DMS114 treated with DMSO at 0.1 percent for 48 hours (cell line): ENCODE measurements at regions not wholly inside any gene's neighbourhood (a gene's known extent, or its start where the extent isn't known, plus 50 kb on each side); places are given as distances from the start of the nearest gene placed in this dataset.
"Not testable (repeated sequence)": the region's sequence is repeated elsewhere in the genome, so short reads cannot be mapped to it uniquely, and the experiment has no call there.

Experiments used
- DNase-seq: peaks from one replicate; lab custom pipeline; 2025; ENCODE audit not compliant: unreplicated experiment; lab: John Stamatoyannopoulos, UW

- not testable (repeated sequence) for DNase-seq
These were observed 154.9 kb upstream of the IQSEC1 start for GRCh38 chr3:13228169-13228568.

- DNase-seq: no peak
These were observed 154.3 kb upstream of the IQSEC1 start for GRCh38 chr3:13227315-13228165.

- DNase-seq: no peak
These were observed 151.7 kb upstream of the IQSEC1 start for GRCh38 chr3:13224967-13225366.

- no peak for DNase-seq
These were observed 150.5 kb upstream of the IQSEC1 start for GRCh38 chr3:13223574-13224237.

GRCh38 chr3:13222891-13223573, 149.8 kb upstream of the IQSEC1 start:
- no peak for DNase-seq

- DNase-seq: no peak
These were observed 148.9 kb upstream of the IQSEC1 start for GRCh38 chr3:13222131-13222530.

- no peak for DNase-seq
These were observed 148.3 kb upstream of the IQSEC1 start for GRCh38 chr3:13221491-13222061.

- no peak for DNase-seq
These were observed 147.8 kb upstream of the IQSEC1 start for GRCh38 chr3:13220991-13221390.

- DNase-seq: no peak
These were observed 146.7 kb upstream of the IQSEC1 start for GRCh38 chr3:13219902-13220296.

GRCh38 chr3:13219077-13219901, 146.1 kb upstream of the IQSEC1 start:
- no peak for DNase-seq

GRCh38 chr3:13218541-13218908, 145.3 kb upstream of the IQSEC1 start:
- no peak for DNase-seq

GRCh38 chr3:13217736-13218540, 144.7 kb upstream of the IQSEC1 start:
- no peak for DNase-seq

GRCh38 chr3:13217253-13217652, 144.0 kb upstream of the IQSEC1 start:
- DNase-seq: no peak

- DNase-seq: no peak
These were observed 142.8 kb upstream of the IQSEC1 start for GRCh38 chr3:13215940-13216546.

GRCh38 chr3:13214847-13215472, 141.7 kb upstream of the IQSEC1 start:
- no peak for DNase-seq

GRCh38 chr3:13213911-13214846, 140.9 kb upstream of the IQSEC1 start:
- no peak for DNase-seq

- DNase-seq: no peak
These were observed 140.3 kb upstream of the IQSEC1 start for GRCh38 chr3:13213490-13213889.

GRCh38 chr3:13211605-13212210, 138.5 kb upstream of the IQSEC1 start:
- no peak for DNase-seq
